SK-N-SH (cell line): ENCODE measurements at regions not wholly inside any gene's neighbourhood (a gene's known extent, or its start where the extent isn't known, plus 50 kb on each side); places are given as distances from the start of the nearest gene placed in this dataset.

ENCODE experiments used
- CTCF ChIA-PET: fragments of 300-600, 350-600 bp; formaldehyde crosslinking; extraction: SDS; loops from one replicate; lab custom pipeline; 2021; lab: Yijun Ruan, JAX
- POLR2A ChIA-PET: fragments of 350-600 bp; sonication (Branson Sonifier 250); formaldehyde crosslinking; extraction: SDS; loops from one replicate; lab custom pipeline; 2020; ENCODE audit warnings: antibody characterized with exemption, inconsistent platforms; lab: Yijun Ruan, JAX
- DNase-seq: peaks from one replicate; pipeline ENCODE4 v3.0.0; 2012
- H2AFZ ChIP-seq: fragments of 200-600 bp; sonication (generic); 2 replicates; pipeline ENCODE4 v1.8.1; 2016; ENCODE audit warnings: antibody characterized with exemption, mild to moderate bottlenecking, low read depth
- H3F3A ChIP-seq: fragments of 200-600 bp; sonication (generic); replicated peaks from 2 replicates; pipeline ENCODE3; 2016; ENCODE audit warnings: antibody characterized with exemption, mild to moderate bottlenecking; ENCODE audit not compliant: insufficient read depth
- H3K27ac ChIP-seq, 2 experiments: fragments of 200-500 bp in 1 of 2; fragments of 200-600 bp in 1 of 2; sonication (Bioruptor generic) in 1 of 2; sonication (generic), shearing (Covaris generic) in 1 of 2; 2 replicates each; pipeline versions ENCODE4 v1.5.1 to v1.6.1; 2014 to 2016; ENCODE audit warnings: low read depth in 2 of 2, inconsistent platforms in 1 of 2, low read length in 1 of 2, mild to moderate bottlenecking in 1 of 2, mixed read lengths in 1 of 2
- H3K27me3 ChIP-seq: fragments of 200-600 bp; sonication (generic), shearing (Covaris generic); 2 replicates; pipeline ENCODE4 v1.6.1; 2016; ENCODE audit warnings: mixed run types; ENCODE audit not compliant: insufficient read depth
- H3K36me3 ChIP-seq, 2 experiments: fragments of 200-500 bp in 1 of 2; fragments of 200-600 bp in 1 of 2; sonication (Bioruptor generic) in 1 of 2; sonication (generic) in 1 of 2; replicated peaks in 1 of 2; 2 replicates each; pipeline versions ENCODE3 to v1.5.1; 2014 to 2016; ENCODE audit warnings: low read length in 1 of 2, mild to moderate bottlenecking in 1 of 2; ENCODE audit not compliant: insufficient read depth in 2 of 2, control insufficient read depth in 1 of 2
- H3K4me1 ChIP-seq, 2 experiments: fragments of 200-500 bp in 1 of 2; fragments of 200-600 bp in 1 of 2; sonication (Bioruptor generic) in 1 of 2; sonication (generic), shearing (Covaris generic) in 1 of 2; 2 replicates each; pipeline versions ENCODE4 v1.5.1 to v1.6.1; 2014 to 2016; ENCODE audit warnings: low read depth in 1 of 2, low read length in 1 of 2, mixed run types in 1 of 2; ENCODE audit not compliant: insufficient read depth in 2 of 2, control insufficient read depth in 1 of 2
- H3K4me2 ChIP-seq: fragments of 200-600 bp; sonication (generic), shearing (Covaris generic); 2 replicates; pipeline ENCODE4 v1.6.1; 2017; ENCODE audit warnings: mixed run types
- H3K4me3 ChIP-seq, 2 experiments: fragments of 200-500 bp in 1 of 2; fragments of 200-600 bp in 1 of 2; sonication (Bioruptor generic) in 1 of 2; sonication (generic), shearing (Covaris generic) in 1 of 2; 2 replicates each; pipeline versions ENCODE4 v1.5.1 to v1.8.1; 2014 to 2016; ENCODE audit warnings: low read depth in 2 of 2, inconsistent platforms in 1 of 2, low read length in 1 of 2, mild to moderate bottlenecking in 1 of 2, mixed read lengths in 1 of 2, moderate library complexity in 1 of 2
- H3K79me2 ChIP-seq: fragments of 200-600 bp; sonication (generic); 2 replicates; pipeline ENCODE4 v1.8.1; 2017; ENCODE audit warnings: mild to moderate bottlenecking; ENCODE audit not compliant: insufficient read depth
- H3K9ac ChIP-seq: fragments of 200-600 bp; sonication (generic); 2 replicates; pipeline ENCODE4 v1.6.1; 2017; ENCODE audit warnings: mixed run types
- H3K9me2 ChIP-seq: fragments of 200-600 bp; sonication (generic); 2 replicates; pipeline ENCODE4 v1.6.1; 2017; ENCODE audit warnings: mixed run types
- H3K9me3 ChIP-seq: fragments of 200-600 bp; sonication (generic); 2 replicates; pipeline ENCODE4 v1.6.1; 2017; ENCODE audit warnings: mixed run types, mild to moderate bottlenecking, moderate library complexity
- H4K20me1 ChIP-seq: fragments of 200-600 bp; sonication (generic); 2 replicates; pipeline ENCODE4 v1.6.1; 2017; ENCODE audit warnings: mild to moderate bottlenecking, mixed run types; ENCODE audit not compliant: insufficient read depth
- CHD2 ChIP-seq: fragments of 150-350 bp; IDR thresholded peaks from 2 replicates; pipeline ENCODE4 v1.6.1; 2018; ENCODE audit warnings: low read length; ENCODE audit not compliant: partially characterized antibody
- ELF1 ChIP-seq: IDR thresholded peaks from 2 replicates; pipeline ENCODE4 v1.4.0; 2012
- EP300 ChIP-seq, 2 experiments: IDR thresholded peaks; 2 replicates each; pipeline versions ENCODE4 v1.4.0 to v1.6.1; 2012; ENCODE audit warnings: borderline replicate concordance in 1 of 2, low read depth in 1 of 2, low read length in 1 of 2
- EZH2phosphoT487 ChIP-seq: fragments of 200-600 bp; sonication (generic); IDR thresholded peaks from 2 replicates; pipeline ENCODE4 v1.6.1; 2017; ENCODE audit warnings: low read depth, mixed run types, mild to moderate bottlenecking, antibody characterized with exemption, moderate library complexity, borderline replicate concordance
- FOSL2 ChIP-seq: IDR thresholded peaks from 2 replicates; pipeline ENCODE4 v1.4.0; 2012; ENCODE audit warnings: low read depth, mild to moderate bottlenecking, moderate library complexity, borderline replicate concordance
- GATA2 ChIP-seq: sonication (generic); formaldehyde crosslinking; IDR thresholded peaks from 2 replicates; pipeline ENCODE4 v1.5.0; 2020; ENCODE audit warnings: mild to moderate bottlenecking, missing genetic modification reagents
- MAX ChIP-seq: IDR thresholded peaks from 2 replicates; pipeline ENCODE4 v1.4.0; 2012; ENCODE audit warnings: low read depth
- MEF2A ChIP-seq: IDR thresholded peaks from 2 replicates; pipeline ENCODE4 v1.4.0; 2012; ENCODE audit warnings: low read depth, borderline replicate concordance
- NFIC ChIP-seq: IDR thresholded peaks from 2 replicates; pipeline ENCODE4 v1.4.0; 2012; ENCODE audit warnings: borderline replicate concordance
- RCOR1 ChIP-seq: fragments of 150-350 bp; IDR thresholded peaks from 2 replicates; pipeline ENCODE4 v1.6.1; 2017; ENCODE audit warnings: antibody characterized with exemption, low read length
- RXRA ChIP-seq: IDR thresholded peaks from 2 replicates; pipeline ENCODE4 v1.4.0; 2012; ENCODE audit warnings: low read depth, mild to moderate bottlenecking, borderline replicate concordance
- SIN3A ChIP-seq: IDR thresholded peaks from 2 replicates; pipeline ENCODE4 v1.6.1; 2012; ENCODE audit warnings: low read depth, mild to moderate bottlenecking, low read length, moderate library complexity, borderline replicate concordance
- SMC3 ChIP-seq: IDR thresholded peaks from 2 replicates; pipeline ENCODE4 v1.6.1; 2012; ENCODE audit warnings: low read depth, low read length, improper control_type of control experiment
- TEAD4 ChIP-seq: IDR thresholded peaks from 2 replicates; pipeline ENCODE4 v1.4.0; 2012; ENCODE audit warnings: mild to moderate bottlenecking, borderline replicate concordance; ENCODE audit not compliant: insufficient read depth
- USF1 ChIP-seq: IDR thresholded peaks from 2 replicates; pipeline ENCODE4 v1.4.0; 2012; ENCODE audit warnings: low read depth, borderline replicate concordance
- USF2 ChIP-seq: fragments of 150-350 bp; IDR thresholded peaks from 2 replicates; pipeline ENCODE4 v1.6.1; 2017; ENCODE audit warnings: antibody characterized with exemption, low read length, low read depth, borderline replicate concordance
- YY1 ChIP-seq: IDR thresholded peaks from 2 replicates; pipeline ENCODE4 v1.4.0; 2012; ENCODE audit warnings: low read depth, mild to moderate bottlenecking
- ZBTB33 ChIP-seq: IDR thresholded peaks from 2 replicates; pipeline ENCODE4 v1.4.0; 2012; ENCODE audit warnings: low read depth, borderline replicate concordance
- WGBS: methylation state at CpG from one replicate; pipeline ENCODE4 v1.1.6; 2017; ENCODE audit warnings: low lambda C conversion rate; 5-methylcytosine and 5-hydroxymethylcytosine counted together

- TF ChIP-seq EZH2phosphoT487 (no peak), GATA2 (no peak), RXRA (no peak), USF2 (no peak), USF1 (no peak), SIN3A (no peak), TEAD4 (no peak), MEF2A (no peak), EP300 (IDR thresholded peaks at IDR 0.05; ENCODE audit: borderline replicate concordance in 1 of 2, low read depth in 1 of 2, low read length in 1 of 2) (no peak), CHD2 (no peak)
Measured at GRCh38 chr2:82139979-82140611, 1835.5 kb upstream of the LRRTM1 start (continued).

GRCh38 chr2:82137441-82137840, 1832.9 kb upstream of the LRRTM1 start:
- CTCF ChIA-PET, result interaction anchor here (1.1 kb wide), 1 partner anchor 15 kb away, joined by 3 read pairs; no protein-coding TSS in a partner anchor
- Histone ChIP-seq H3K36me3 (no peaks in the 10 kb centered on the region), H3K4me1 (no peaks in the 10 kb centered on the region), H3F3A (no peaks in the 10 kb centered on the region), H3K9ac (no peak overlapping the region), H4K20me1 (no peaks in the 10 kb centered on the region), H3K4me3 (no peak overlapping the region), H3K27me3 (no peaks in the 10 kb centered on the region), H3K9me3 (no peaks in the 10 kb centered on the region), H3K79me2 (no peaks in the 10 kb centered on the region), H3K4me2 (no peak overlapping the region), H2AFZ (no peak overlapping the region), H3K9me2 (no peaks in the 10 kb centered on the region), H3K27ac (no peak overlapping the region)
- WGBS, result 16% methylated on average over 8 of the region's 8 CpGs
- DNase-seq, result no peak
- no peak for TF ChIP-seq SMC3
- no peak for TF ChIP-seq USF2
- no peak for TF ChIP-seq RCOR1
- POLR2A ChIA-PET, result no interaction called here

- ChIA-PET POLR2A (no interaction called here), CTCF (no interaction called here)
- H3K79me2 ChIP-seq, result no peaks in the 10 kb centered on the region
- WGBS, result 1% methylated on average over 3 of the region's 3 CpGs
- no peak overlapping the region for H3K27ac ChIP-seq
- H3K27me3 ChIP-seq, result no peaks in the 10 kb centered on the region
- no peaks in the 10 kb centered on the region for H3K4me1 ChIP-seq
- no peaks in the 10 kb centered on the region for H4K20me1 ChIP-seq
- no peaks in the 10 kb centered on the region for H3K36me3 ChIP-seq
- no peak overlapping the region for H3K4me3 ChIP-seq
- no peaks in the 10 kb centered on the region for H3K9me3 ChIP-seq
- H3F3A ChIP-seq, result no peaks in the 10 kb centered on the region
- no peaks in the 10 kb centered on the region for H3K9me2 ChIP-seq
- H3K9ac ChIP-seq, result no peak overlapping the region
- no peak overlapping the region for H3K4me2 ChIP-seq
- no peak for DNase-seq
- no peak overlapping the region for H2AFZ ChIP-seq
- no peak for TF ChIP-seq ZBTB33
- no peak for TF ChIP-seq USF1
- TF ChIP-seq RXRA, result no peak
- no peak for TF ChIP-seq NFIC
- no peak for TF ChIP-seq CHD2
- no peak for TF ChIP-seq FOSL2
- no peak for TF ChIP-seq YY1
- TF ChIP-seq ELF1, result no peak
- no peak for TF ChIP-seq EP300 (IDR thresholded peaks at IDR 0.05; ENCODE audit: borderline replicate concordance in 1 of 2, low read depth in 1 of 2, low read length in 1 of 2)
- no peak for TF ChIP-seq MAX
Measured at GRCh38 chr2:82128051-82128450, 1823.5 kb upstream of the LRRTM1 start.
